Stimulated activated CD4-positive, alpha-beta T cell treated with anti-CD3 and anti-CD28 coated beads, Interleukin-4, amount 100 ng/mL, for 24 hours (primary cell): ENCODE measurements at regions not wholly inside any gene's neighbourhood (a gene's known extent, or its start where the extent isn't known, plus 50 kb on each side); places are given as distances from the start of the nearest gene placed in this dataset.
A peak's percentile ranks its signal among the peaks of the same experiment; 100 is the strongest.

Experiments used
- DNase-seq: peaks from one replicate; pipeline ENCODE4 v3.0.0-alpha.2; 2020

DNA sequence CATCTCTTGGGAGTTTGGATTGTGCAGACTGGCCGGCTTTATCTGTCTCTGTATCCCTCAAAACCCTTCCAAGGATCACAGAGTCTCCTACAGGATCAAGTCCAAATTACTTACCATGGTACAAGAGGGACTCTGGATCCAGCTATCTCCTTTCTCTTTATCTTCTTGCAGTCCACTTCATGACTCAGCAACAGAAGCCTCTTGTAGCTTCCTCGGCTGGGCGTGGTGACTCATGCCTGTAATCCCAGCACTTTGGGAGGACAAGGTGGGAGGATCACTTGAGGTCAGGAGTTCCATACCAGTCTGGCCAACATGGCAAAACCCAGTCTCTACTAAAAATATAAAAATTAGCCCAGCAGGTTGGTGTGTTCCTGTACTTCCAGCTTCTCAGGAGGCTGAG, 189.7 kb downstream of the BCAT1 start:
- no peak for DNase-seq

DNA sequence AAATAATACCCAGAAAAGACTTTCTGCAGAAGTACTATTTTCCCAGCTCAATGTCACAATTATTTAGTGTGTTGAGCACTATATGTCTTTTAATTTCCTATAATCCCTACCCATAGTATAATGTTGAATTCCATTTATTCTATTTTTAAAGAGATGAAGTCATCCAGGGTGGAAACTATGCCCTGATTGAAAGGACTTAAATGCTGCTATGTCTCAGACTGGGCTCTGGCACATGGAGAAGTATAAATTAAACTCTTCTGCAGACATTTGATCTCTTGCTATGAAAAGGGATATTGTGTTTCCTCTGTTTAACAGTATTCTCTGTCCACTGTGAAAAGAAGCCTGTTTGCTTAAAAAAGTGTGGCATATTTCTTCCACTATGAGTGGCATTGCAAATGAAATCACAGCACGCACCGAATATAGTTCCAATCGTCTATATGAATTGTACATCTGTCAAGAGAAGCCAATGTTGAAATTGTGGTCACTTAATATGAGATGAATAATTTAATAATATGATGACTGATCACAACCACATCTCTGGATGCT, 192.3 kb downstream of the BCAT1 start:
- no peak for DNase-seq

DNA sequence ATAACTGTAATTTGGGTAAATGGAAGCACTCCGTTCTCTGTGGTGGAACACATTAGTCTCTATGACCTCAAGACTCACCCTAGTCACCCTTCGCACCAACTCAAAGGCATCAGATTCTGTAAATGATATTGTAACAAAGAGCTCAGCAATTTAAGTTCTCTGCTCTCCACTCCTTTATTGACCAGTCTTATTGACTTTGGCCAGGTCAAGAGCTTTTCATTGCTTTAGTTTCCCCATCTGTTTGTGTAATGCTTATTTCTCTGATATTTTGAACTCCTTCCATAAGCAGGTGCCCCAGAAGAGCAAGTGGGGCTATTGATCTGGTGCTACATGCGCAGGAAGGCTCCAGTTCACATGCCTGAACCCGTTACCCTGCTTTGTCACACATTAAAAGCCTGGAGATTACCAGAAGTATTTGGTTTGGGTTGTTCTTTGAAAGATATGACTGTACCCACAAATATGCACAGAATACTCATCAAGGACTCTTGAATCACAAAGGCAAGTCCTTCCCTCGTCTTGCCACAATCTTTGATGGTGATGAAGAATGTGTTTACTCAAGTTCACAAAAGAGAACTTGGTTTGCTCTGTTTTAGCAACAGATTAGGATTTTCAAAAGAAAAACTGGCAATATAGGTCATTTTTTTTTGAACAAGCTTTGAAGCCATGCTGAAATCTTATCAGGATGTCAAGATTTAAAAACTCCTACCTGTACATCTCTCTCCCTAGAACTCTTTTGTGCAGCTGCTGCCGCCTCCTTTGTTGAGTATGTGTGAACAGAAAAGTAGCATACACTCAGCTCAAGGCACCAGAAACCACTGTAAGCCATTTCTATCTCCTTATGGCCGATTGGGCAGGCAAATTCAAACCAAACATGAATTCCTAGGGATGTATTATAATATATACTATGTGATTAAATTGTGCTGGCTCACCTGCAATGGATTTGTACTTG, 193.9 kb downstream of the BCAT1 start:
- DNase-seq: no peak

DNA sequence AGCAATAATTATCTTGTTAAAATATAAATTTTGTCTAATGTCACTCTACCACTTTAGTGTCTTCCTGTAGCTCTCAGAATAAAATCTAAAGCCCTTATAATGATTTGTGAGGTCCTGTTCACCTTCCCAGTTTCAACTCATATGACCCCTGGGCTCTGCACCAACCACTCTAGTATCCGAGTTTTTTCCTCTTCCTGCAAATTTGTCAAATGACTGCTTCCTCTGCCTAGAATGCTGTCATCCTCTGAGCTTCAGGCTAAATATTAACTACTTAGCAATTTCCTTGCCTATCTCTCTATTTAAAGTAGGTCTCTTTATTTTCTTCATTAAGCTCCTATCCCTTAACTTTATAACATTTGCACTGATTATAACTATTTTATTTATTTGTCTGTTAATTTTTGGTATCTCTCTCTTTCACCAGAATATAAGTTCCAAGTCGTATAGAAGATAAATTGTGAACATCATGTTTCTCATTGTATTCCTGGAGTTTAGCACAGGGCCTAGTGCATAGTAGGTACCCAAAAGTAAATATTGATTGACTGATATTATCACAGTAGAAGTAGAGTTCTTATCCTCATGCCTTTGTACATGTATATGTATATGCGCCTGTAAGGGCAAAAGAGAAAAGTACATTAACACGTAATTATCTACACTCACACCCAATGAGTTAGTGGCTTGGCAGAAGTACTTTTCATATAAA, 196.0 kb downstream of the BCAT1 start:
- no peak for DNase-seq

DNA sequence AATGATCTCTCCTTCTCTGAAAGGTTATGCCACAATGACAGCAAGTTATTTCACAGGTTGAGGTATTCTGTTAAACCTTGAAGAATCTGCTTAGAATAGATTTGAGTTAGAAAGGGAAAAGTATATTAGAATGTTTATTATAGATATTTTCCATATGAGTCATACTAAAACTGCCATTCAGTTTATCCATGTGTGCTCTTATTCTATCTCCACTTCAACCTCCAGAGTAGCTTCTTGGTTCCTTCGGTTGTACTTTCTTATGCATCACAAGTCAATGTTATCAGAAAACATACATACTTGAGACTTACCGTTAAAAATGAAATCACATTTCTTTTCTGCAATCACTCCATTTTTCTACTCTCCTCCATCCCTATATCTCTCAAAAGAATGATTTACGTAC, 197.7 kb downstream of the BCAT1 start:
- no peak for DNase-seq

DNA sequence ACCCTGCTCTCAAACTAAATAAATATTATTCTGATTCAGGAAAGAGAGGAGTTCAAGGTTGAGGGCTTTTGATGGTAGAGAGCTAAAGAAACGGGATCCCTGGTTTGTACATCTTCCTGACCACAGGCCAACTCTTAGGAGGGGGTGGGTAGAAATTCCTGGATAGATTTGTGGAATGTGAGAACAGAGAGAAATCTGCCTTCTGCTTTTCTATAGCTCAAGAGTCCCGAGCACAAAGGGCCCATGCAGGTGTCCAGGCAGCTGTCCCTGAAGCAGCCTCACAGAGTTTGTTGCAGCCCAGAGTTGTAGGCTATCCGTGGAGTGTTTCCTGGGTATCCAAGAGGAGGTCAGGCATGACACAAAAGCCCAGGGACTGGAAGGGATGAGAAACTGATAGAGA, 198.6 kb downstream of the BCAT1 start:
- no peak for DNase-seq

DNA sequence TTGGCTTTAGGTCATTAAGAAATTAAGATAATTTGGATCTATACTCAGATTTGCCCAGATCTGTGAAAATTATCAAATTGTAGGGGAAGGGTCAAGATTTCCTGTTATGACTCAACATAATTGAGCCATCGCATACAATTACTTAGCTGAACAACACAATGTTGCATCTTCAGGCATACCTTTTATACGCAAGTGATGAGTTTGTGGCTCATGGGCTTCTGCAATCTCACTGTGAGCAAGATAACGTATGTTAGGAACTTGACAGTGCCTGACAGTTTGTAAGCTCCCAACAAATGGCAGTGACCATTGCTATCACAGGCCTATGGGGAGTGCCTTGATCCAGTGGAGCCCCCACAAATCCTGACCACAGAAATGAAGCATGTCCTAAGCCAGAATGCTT, 199.7 kb downstream of the BCAT1 start:
- no peak for DNase-seq

DNA sequence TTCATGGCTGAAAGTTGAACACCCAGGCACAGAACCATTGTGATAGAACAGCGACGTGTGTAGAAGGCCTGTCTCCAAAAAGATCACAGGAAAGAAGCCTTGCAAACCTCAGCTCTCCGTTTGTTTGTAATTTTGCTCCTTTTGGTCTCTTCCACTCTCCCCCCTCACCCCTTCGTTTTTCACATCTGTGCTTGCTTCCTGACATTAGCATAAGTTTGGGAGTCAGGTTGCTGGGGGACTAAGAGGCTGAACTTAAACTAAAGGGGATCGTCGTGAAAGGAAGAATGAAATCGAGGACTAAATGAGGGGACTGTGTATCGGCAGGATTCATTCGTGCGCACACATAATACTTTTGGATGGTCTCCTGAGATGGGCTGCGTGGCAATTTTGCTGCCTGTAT, 200.6 kb downstream of the BCAT1 start:
- DNase-seq: no peak

DNA sequence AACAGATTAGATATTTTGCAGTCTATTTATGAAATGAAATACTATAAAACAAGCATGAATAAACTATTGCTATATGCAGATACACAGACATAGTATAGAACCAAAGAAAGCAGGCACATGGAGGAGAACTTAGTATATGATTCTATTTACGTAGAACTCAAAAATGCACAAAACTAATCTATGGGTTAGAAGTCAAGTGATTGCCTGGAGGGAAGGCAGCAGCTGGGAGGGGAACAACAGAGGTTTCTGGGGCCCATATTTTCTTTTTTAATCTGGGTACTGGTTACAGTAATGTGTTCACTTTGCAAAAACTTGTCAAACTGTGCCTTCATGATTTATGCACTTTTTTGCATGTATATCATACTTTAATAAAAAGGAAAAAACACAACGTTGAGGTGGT, 202.0 kb downstream of the BCAT1 start:
- no peak for DNase-seq

DNA sequence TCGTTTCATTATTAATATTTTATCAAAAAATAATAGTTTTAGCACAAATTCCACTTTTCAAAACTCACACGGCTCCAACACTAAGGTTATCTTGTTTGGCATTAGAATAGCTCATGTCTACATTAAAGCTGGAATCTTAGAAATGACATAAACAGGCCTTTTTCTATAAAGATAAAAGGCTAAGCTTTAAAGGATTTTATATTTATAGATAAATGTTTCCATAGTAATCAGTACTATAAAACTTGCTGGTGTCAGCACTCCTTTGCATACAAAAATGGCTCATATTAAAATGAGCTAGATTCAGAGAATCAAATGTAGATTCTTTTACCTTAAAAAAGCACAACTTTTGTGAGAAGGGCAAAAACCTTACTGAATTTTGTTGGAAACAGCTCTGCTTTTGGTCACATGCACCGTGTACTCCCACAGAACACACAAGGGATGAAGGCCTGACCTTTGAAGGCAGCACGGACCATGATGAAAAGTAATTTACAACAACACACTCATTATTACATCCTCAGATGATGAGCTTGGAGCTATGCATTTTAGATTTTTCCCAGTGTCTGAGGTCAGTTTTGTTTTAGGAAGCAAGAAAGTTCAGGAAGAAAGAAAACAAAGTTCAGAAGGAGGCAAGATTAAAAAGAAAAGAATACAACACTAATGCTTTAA, 202.8 kb downstream of the BCAT1 start:
- no peak for DNase-seq

DNA sequence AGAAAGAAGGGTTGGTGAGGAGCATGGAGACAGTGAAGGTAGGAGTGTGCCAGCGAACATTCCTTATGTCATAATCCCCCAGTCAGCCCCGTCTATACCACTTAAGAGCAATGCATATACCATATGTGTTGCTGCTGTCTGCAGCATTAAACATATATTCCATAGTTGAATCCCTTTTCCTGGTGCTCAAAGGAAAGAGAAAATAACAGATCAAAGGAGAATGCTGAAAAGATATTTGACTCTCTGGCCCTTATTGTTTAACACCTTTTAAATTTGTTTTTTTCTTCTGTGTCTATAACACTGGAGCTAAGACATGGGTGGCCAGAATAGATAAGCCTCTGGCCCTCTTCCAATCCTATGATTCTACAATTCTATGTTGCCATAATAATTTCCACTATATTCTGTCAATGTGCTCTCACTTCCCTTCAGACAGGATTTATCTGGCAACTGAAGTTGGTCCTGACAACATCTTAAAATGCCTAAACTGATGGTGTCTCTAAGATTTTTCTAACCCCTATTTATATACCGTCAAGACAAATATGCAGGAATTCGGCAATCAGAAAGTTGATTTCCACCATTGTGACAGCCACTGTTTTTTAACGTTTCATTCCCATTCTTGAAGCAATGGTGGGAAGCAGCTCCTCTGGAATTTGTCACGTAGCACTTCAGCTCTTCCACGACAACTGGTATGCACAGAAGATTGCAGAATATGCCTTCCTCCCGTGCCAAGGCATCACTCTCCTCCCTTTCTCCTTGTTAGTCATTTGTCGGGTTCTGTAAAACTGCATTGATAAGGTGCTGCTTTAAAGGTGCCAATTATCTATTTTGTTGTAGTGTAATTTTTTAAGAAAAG, 204.7 kb downstream of the BCAT1 start:
- no peak for DNase-seq

DNA sequence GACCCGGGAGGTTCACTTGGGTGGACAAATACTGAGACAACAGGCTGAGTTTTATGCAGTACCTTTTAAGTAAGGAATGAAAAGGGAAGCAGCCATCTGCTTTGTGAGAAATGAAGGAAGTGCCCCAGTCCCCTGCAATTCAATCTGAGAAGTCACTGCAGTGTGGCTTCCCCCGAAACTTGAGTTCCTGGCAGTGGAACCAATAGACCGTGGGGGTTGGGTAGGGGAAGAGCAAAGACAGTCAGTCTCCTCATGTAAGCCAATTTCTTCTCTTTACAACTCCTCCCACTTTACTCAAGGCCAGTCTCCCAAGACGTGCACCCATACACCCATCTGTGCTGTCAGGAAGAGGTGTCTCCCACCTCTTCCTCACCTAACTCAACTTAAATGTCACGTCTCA, 206.5 kb downstream of the BCAT1 start:
- no peak for DNase-seq

DNA sequence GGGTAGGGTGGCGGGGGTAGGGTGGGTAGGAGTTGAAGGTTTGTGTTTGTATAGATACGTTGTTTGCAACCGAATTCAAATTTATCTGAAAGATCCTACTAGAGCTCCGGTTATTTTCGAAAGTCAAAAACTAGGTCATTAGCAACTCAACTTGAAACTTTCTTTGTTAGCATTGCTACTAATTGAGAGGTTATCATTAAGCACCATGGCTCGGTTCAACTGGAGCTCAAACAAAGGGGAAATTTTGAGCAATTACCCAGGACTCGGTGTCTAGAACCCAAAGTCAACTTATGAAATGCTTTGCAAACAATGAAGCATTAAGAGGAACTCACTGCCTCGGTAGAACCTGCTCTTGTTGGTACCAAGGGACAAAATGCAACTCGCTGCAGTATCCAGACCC, 207.7 kb downstream of the BCAT1 start:
- DNase-seq: no peak

DNA sequence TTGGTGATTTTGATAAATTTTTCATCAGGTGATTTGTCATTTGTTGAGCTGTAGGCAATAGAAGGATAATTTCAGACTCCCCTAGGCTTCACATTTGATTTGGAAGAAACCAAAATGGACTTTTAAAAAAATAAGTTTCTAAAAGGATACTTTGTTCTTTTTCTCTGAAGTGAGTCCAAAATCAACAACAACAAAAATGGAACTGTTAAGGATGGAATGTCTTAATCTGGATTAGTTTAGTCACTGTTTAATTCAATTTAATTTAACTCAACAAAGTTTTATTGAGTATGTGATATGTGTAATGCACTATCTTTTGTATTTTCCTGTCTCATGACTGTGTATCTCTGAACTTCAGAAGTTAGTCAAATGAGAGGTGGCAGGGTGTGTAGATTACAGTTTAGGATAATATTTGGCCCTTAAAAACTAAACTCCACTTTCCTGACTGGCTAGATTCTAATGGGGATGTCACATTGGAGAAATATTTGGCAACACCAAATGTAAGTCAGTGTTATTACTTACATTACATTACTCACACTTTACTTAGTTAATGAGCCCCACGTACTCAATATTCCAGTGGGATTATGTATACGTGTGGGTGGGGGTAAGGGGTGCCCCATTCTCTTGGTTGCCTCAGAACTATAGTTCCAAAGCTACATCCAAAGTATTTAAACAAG, 209.7 kb downstream of the BCAT1 start:
- no peak for DNase-seq

DNA sequence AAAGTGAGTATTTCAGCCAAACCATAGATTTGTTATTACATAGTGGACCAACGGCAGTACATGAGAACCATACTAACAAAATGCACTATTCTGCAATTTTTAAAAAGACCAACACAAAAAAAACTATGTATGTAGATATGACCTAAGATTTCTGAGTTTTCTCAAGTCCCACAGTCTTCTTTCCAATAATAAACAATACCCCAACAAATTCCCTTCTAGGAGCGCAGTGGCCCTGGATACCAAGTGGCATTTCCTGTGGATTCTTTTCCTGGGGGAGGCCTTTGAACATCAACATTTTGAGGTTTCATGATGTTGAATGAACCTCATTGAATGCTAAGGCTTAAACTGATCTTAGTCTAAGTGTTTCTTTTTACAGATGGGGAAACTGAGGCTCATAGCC, 210.5 kb downstream of the BCAT1 start:
- DNase-seq: no peak

DNA sequence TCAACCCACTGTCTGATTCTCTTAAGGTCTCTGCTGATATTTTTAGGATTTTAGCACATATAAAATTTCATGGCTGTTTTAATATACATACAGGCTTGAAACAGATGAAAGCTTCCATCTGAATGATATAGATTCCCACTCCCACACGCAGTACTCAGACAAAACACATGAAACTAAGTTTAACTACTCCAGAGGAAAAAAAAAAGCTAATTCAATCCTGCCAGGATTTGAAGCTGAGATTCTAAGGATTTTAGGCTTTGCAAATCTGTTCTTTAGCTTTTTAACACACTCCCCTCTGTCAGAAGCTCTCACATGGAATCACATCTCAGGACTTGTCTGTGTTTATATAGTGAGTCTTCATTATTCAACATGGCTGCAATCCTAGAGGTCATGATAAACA, 217.3 kb downstream of the BCAT1 start:
- no peak for DNase-seq

DNA sequence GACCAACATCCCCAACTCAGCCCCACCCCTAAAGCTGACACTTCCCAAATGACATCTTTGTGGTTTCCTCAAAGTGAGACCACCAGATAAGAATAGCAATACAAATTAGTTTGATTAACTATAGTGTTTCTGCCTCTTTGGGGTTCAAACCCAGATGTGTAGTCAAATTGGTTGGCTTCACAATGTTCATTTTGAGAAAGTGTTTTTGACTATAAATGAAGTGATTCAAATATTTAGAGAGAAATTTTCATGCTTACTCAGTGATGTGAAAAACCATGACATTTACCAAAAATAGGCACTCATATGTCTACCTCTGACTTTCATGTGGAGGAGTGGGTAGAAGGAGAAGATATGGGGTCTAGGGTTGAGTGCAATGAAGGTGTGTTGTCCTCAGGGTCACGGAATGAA, 218.4 kb downstream of the BCAT1 start:
- DNase-seq: no peak

DNA sequence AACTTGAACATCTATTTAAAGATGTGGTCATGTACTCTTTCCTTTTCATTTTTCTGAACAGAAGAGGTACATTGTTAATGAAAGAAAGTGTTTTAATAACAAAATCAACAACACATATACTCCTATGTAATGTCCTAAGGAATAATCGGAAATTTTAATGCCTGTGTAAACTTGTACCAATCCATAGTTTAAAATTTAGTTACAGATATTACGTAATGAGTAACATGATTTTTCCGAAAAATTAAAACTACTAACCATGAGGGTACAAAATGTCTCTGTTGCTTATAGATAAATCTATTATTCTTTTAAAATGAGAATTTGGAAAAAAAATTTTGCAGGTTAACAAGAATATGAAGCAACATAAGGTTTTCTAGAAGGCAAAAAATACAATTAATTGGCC, 220.1 kb downstream of the BCAT1 start:
- DNase-seq: no peak

DNA sequence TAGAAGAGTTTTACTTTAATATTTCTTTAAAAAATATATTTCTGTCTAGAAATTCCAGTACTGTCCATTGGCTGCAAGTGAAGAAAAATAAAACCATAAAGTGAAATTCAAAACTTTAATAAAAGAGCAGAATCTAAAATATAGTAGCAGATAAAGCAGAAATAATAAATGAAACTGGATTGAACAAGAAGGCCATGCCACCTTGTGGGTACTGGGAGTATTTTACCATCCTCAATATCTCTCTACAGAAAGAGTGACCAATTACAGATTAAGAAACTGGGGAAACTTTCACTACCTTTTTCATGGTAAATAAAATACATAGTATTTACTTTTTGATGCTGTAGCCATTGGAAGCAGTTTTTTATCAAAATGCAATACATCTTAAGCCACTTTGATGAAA, 220.5 kb downstream of the BCAT1 start:
- DNase-seq: no peak

DNA sequence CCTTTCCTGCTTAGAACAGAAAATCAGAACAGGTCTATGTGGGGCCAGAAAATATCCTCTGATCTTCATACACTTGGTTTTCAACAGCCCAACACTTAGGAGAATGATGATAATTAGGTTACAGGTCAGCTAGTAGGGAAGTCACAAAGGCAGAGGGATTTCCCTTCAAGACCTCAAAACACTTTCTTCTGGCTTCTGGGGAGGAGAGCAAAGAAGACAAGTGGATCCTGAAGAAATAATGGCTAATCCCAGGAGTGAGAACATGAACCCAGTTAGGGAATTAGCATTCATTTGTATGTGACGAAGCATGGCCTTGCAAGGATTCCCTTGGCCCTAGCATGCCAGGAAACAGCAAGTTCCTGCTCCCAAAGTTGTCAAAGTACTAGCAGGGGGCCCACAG, 223.3 kb downstream of the BCAT1 start:
- DNase-seq: no peak

DNA sequence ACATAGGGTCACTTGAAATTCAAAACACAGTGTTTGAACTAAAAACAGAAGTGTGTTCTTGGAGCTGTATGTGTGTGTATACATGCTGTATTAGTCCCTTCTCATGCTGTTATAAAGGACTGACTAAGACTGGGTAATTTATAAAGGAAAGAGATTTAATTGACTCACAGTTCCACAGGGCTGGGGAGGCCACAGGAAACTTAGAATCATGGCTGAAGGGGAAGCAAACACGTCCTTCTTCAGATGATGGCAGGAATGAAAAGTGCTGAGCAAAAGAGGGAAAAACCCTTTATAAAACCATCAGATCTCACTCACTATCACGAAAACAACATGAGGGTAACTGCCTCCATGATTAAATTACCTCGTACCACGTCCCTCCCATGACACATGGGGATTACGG, 224.1 kb downstream of the BCAT1 start:
- peak; percentile 27 for DNase-seq

DNA sequence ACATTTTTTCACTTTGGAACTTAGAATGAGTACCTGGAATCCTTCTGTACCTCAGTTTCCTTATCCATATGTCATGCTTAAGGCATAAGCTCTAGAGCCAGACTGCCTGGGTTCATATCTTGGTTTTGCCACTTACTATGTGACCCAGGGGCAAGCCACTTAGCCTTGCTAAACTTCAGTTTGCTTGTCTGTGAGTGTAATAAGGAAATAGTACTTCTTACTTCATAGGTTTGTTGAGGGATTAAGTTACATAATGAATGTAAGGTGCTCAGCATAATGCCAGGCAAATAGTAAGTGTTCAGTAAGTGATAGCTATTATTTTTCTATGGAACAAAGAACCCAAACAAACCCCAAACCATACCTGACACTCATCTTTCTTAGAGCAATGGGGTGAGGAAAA, 225.1 kb downstream of the BCAT1 start:
- DNase-seq: no peak
